ENCODE measurements at regions not wholly inside any gene's neighbourhood (a gene's known extent, or its start where the extent isn't known, plus 50 kb on each side); places are given as distances from the start of the nearest gene placed in this dataset.

GRCh38 chr13:107860284-107860683 lies 355.1 kb downstream of the LIG4 start:
- DNase-seq (ENCODE audit: low read depth): no peak

GRCh38 chr13:107854880-107855279 lies 360.5 kb downstream of the LIG4 start:
- no peak for DNase-seq (ENCODE audit: low read depth)

- DNase-seq (ENCODE audit: low read depth): no peak
These were observed 363.3 kb downstream of the LIG4 start for GRCh38 chr13:107852072-107852471.

- DNase-seq (ENCODE audit: low read depth): no peak
These were observed 363.7 kb downstream of the LIG4 start for GRCh38 chr13:107851670-107852069.

- DNase-seq (ENCODE audit: low read depth): no peak
These were observed 367.9 kb downstream of the LIG4 start for GRCh38 chr13:107847406-107847805.

- no peak for DNase-seq (ENCODE audit: low read depth)
These were observed 368.7 kb downstream of the LIG4 start for GRCh38 chr13:107846642-107847041.

GRCh38 chr13:107845911-107846310 lies 369.4 kb downstream of the LIG4 start:
- no peak for DNase-seq (ENCODE audit: low read depth)

- DNase-seq (ENCODE audit: low read depth): no peak
These were observed 371.7 kb downstream of the LIG4 start for GRCh38 chr13:107843681-107844080.

- DNase-seq (ENCODE audit: low read depth): no peak
These were observed 372.1 kb downstream of the LIG4 start for GRCh38 chr13:107843281-107843680.

- DNase-seq (ENCODE audit: low read depth): no peak
These were observed 372.7 kb downstream of the LIG4 start for GRCh38 chr13:107842562-107843180.

GRCh38 chr13:107838588-107839161 lies 376.7 kb downstream of the LIG4 start:
- DNase-seq (ENCODE audit: low read depth): no peak

GRCh38 chr13:107836685-107837084 lies 378.7 kb downstream of the LIG4 start:
- DNase-seq (ENCODE audit: low read depth): no peak

- peak; percentile 72 for DNase-seq (ENCODE audit: low read depth)
These were observed 379.9 kb downstream of the LIG4 start for GRCh38 chr13:107835339-107836018.

GRCh38 chr13:107834717-107835116 lies 380.6 kb downstream of the LIG4 start:
- DNase-seq (ENCODE audit: low read depth): no peak

GRCh38 chr13:107834281-107834680 lies 381.1 kb downstream of the LIG4 start:
- no peak for DNase-seq (ENCODE audit: low read depth)

GRCh38 chr13:107832500-107833100 lies 382.7 kb downstream of the LIG4 start:
- DNase-seq (ENCODE audit: low read depth): no peak

GRCh38 chr13:107830804-107831203 lies 384.5 kb downstream of the LIG4 start:
- DNase-seq (ENCODE audit: low read depth): no peak

GRCh38 chr13:107827840-107828549 lies 387.3 kb downstream of the LIG4 start:
- DNase-seq (ENCODE audit: low read depth): no peak

GRCh38 chr13:107824635-107825034 lies 390.7 kb downstream of the LIG4 start:
- DNase-seq (ENCODE audit: low read depth): no peak

GRCh38 chr13:107822006-107822405 lies 393.3 kb downstream of the LIG4 start:
- DNase-seq (ENCODE audit: low read depth): no peak

GRCh38 chr13:107821492-107821891 lies 393.8 kb downstream of the LIG4 start:
- no peak for DNase-seq (ENCODE audit: low read depth)

- no peak for DNase-seq (ENCODE audit: low read depth)
These were observed 396.3 kb downstream of the LIG4 start for GRCh38 chr13:107819071-107819470.

Measured in HS-27A (cell line).